Activated CD8-positive, alpha-beta memory T cell treated with anti-CD3 and anti-CD28 coated beads, Interleukin-2, amount 10 ng/mL, durations not matched to agents 7 days and 5 days (primary cell): ENCODE measurements at regions not wholly inside any gene's neighbourhood (a gene's known extent, or its start where the extent isn't known, plus 50 kb on each side); places are given as distances from the start of the nearest gene placed in this dataset.
"Not testable (repeated sequence)": the region's sequence is repeated elsewhere in the genome, so short reads cannot be mapped to it uniquely, and the experiment has no call there.

Experiments used
- ATAC-seq: fragments of 150-1000 bp; cut with Tn5 transposase; one replicate; pipeline ENCODE4 v1.10.0; 2021; ENCODE audit warnings: moderate library complexity
- CTCF ChIA-PET: fragments of 350-600 bp; sonication (Branson Sonifier 250); formaldehyde crosslinking; loops from one replicate; lab custom pipeline; 2021; ENCODE audit warnings: antibody characterized with exemption; lab: Charles Lee
- DNase-seq: peaks from one replicate; pipeline ENCODE4 v3.0.0-alpha.2; 2020
- H3K27ac Mint-ChIP-seq: one replicate; pipeline ENCODE4 v1.8.0; 2021; ENCODE audit warnings: mild to moderate bottlenecking, mixed read lengths
- H3K27me3 Mint-ChIP-seq: one replicate; pipeline ENCODE4 v1.8.0; 2021; ENCODE audit warnings: mixed read lengths
- H3K36me3 Mint-ChIP-seq: one replicate; pipeline ENCODE4 v1.8.0; 2021; ENCODE audit warnings: mild to moderate bottlenecking, mixed read lengths
- H3K4me1 Mint-ChIP-seq: one replicate; pipeline ENCODE4 v1.8.0; 2021; ENCODE audit warnings: mixed read lengths
- H3K4me3 Mint-ChIP-seq: one replicate; pipeline ENCODE4 v1.8.0; 2021; ENCODE audit warnings: mild to moderate bottlenecking, moderate library complexity, mixed read lengths
- H3K9me3 Mint-ChIP-seq: one replicate; pipeline ENCODE4 v1.8.0; 2022; ENCODE audit warnings: low read depth, mixed read lengths

- Mint-ChIP-seq H3K27me3 (peaks cover 25% of the 10 kb centered on the region), H3K9me3 (no peaks in the 10 kb centered on the region), H3K4me1 (no peaks in the 10 kb centered on the region), H3K27ac (no peak overlapping the region), H3K36me3 (no peaks in the 10 kb centered on the region), H3K4me3 (no peak overlapping the region)
- DNase-seq (no peak), ATAC-seq (no peak)
- CTCF ChIA-PET = no interaction called here
Observed at GRCh38 chr19:5290336-5291262, 50.0 kb downstream of the PTPRS start.

GRCh38 chr19:5289060-5289990 lies 51.3 kb downstream of the PTPRS start:
- no peak for ATAC-seq
- no peak overlapping the region for H3K4me3 Mint-ChIP-seq
- H3K36me3 Mint-ChIP-seq = no peaks in the 10 kb centered on the region
- H3K27me3 Mint-ChIP-seq = peaks cover 19% of the 10 kb centered on the region
- no peaks in the 10 kb centered on the region for H3K4me1 Mint-ChIP-seq
- no peak overlapping the region for H3K27ac Mint-ChIP-seq
- DNase-seq = no peak
- CTCF ChIA-PET = no interaction called here
- no peaks in the 10 kb centered on the region for H3K9me3 Mint-ChIP-seq

- ATAC-seq = no peak
- Mint-ChIP-seq H3K27ac (no peak overlapping the region), H3K4me3 (no peak overlapping the region)
Observed at GRCh38 chr19:5288347-5288739, 52.3 kb downstream of the PTPRS start.

GRCh38 chr19:5287066-5287465 lies 53.5 kb downstream of the PTPRS start:
- Mint-ChIP-seq H3K9me3 (no peaks in the 10 kb centered on the region), H3K36me3 (no peaks in the 10 kb centered on the region), H3K27ac (no peak overlapping the region), H3K27me3 (peaks cover 6% of the 10 kb centered on the region), H3K4me1 (no peaks in the 10 kb centered on the region), H3K4me3 (no peak overlapping the region)
- DNase-seq = no peak
- CTCF ChIA-PET = no interaction called here
- ATAC-seq = no peak

More at GRCh38 chr19:5288347-5288739, 52.3 kb downstream of the PTPRS start:
- Mint-ChIP-seq H3K4me1 (no peaks in the 10 kb centered on the region), H3K36me3 (no peaks in the 10 kb centered on the region), H3K9me3 (no peaks in the 10 kb centered on the region), H3K27me3 (peaks cover 12% of the 10 kb centered on the region)
- DNase-seq = no peak
- CTCF ChIA-PET = no interaction called here

- Mint-ChIP-seq H3K4me1 (no peaks in the 10 kb centered on the region), H3K36me3 (no peaks in the 10 kb centered on the region), H3K27me3 (peaks cover 1% of the 10 kb centered on the region), H3K9me3 (no peaks in the 10 kb centered on the region), H3K27ac (no peak overlapping the region), H3K4me3 (no peak overlapping the region)
- CTCF ChIA-PET = no interaction called here
- ATAC-seq = no peak
- DNase-seq = no peak
Observed at GRCh38 chr19:5286465-5287029, 54.1 kb downstream of the PTPRS start.

GRCh38 chr19:5285955-5286354 lies 54.7 kb downstream of the PTPRS start:
- no peaks in the 10 kb centered on the region for H3K36me3 Mint-ChIP-seq
- H3K27ac Mint-ChIP-seq = no peak overlapping the region
- H3K27me3 Mint-ChIP-seq = no peaks in the 10 kb centered on the region
- CTCF ChIA-PET = no interaction called here
- DNase-seq (no peak), ATAC-seq (no peak)
- H3K9me3 Mint-ChIP-seq = no peaks in the 10 kb centered on the region
- H3K4me3 Mint-ChIP-seq = no peak overlapping the region
- H3K4me1 Mint-ChIP-seq = no peaks in the 10 kb centered on the region

- Mint-ChIP-seq H3K27ac (no peak overlapping the region), H3K4me1 (no peaks in the 10 kb centered on the region), H3K9me3 (no peaks in the 10 kb centered on the region), H3K4me3 (no peak overlapping the region), H3K36me3 (no peaks in the 10 kb centered on the region), H3K27me3 (no peaks in the 10 kb centered on the region)
- no peak for DNase-seq
- no peak for ATAC-seq
- CTCF ChIA-PET = no interaction called here
Observed at GRCh38 chr19:5285311-5285710, 55.3 kb downstream of the PTPRS start.

- CTCF ChIA-PET = no interaction called here
- Mint-ChIP-seq H3K4me3 (no peak overlapping the region), H3K36me3 (no peaks in the 10 kb centered on the region), H3K27ac (no peak overlapping the region), H3K27me3 (no peaks in the 10 kb centered on the region), H3K4me1 (no peaks in the 10 kb centered on the region), H3K9me3 (no peaks in the 10 kb centered on the region)
- ATAC-seq (no peak), DNase-seq (no peak)
Observed at GRCh38 chr19:5282901-5283300, 57.7 kb downstream of the PTPRS start.

- Mint-ChIP-seq H3K27me3 (no peaks in the 10 kb centered on the region), H3K36me3 (no peaks in the 10 kb centered on the region), H3K9me3 (no peaks in the 10 kb centered on the region), H3K27ac (no peak overlapping the region), H3K4me3 (no peak overlapping the region), H3K4me1 (no peaks in the 10 kb centered on the region)
- no peak for ATAC-seq
- CTCF ChIA-PET = no interaction called here
- DNase-seq = no peak
Observed at GRCh38 chr19:5281588-5281987, 59.0 kb downstream of the PTPRS start.

- H3K27ac Mint-ChIP-seq, DNase-seq, CTCF ChIA-PET, H3K27me3 Mint-ChIP-seq, H3K4me1 Mint-ChIP-seq, ATAC-seq, H3K4me3 Mint-ChIP-seq, H3K36me3 Mint-ChIP-seq, H3K9me3 Mint-ChIP-seq: not testable (repeated sequence)
Observed at GRCh38 chr19:5275668-5276067, 64.9 kb downstream of the PTPRS start.

- no peaks in the 10 kb centered on the region for H3K9me3 Mint-ChIP-seq
- H3K4me1 Mint-ChIP-seq = no peaks in the 10 kb centered on the region
- no peak overlapping the region for H3K4me3 Mint-ChIP-seq
- H3K36me3 Mint-ChIP-seq = no peaks in the 10 kb centered on the region
- no peak for DNase-seq
- H3K27me3 Mint-ChIP-seq = no peaks in the 10 kb centered on the region
- CTCF ChIA-PET = no interaction called here
- no peak for ATAC-seq
- H3K27ac Mint-ChIP-seq = no peak overlapping the region
Observed at GRCh38 chr19:5273782-5274181, 66.8 kb downstream of the PTPRS start.

GRCh38 chr19:5271145-5271544 lies 69.5 kb downstream of the PTPRS start:
- Mint-ChIP-seq H3K27ac (no peak overlapping the region), H3K27me3 (no peaks in the 10 kb centered on the region), H3K4me3 (no peak overlapping the region), H3K36me3 (no peaks in the 10 kb centered on the region), H3K4me1 (no peaks in the 10 kb centered on the region), H3K9me3 (no peaks in the 10 kb centered on the region)
- CTCF ChIA-PET = no interaction called here
- ATAC-seq (no peak), DNase-seq (no peak)

- Mint-ChIP-seq H3K9me3 (no peaks in the 10 kb centered on the region), H3K36me3 (no peaks in the 10 kb centered on the region), H3K27ac (no peak overlapping the region), H3K27me3 (no peaks in the 10 kb centered on the region), H3K4me1 (no peaks in the 10 kb centered on the region), H3K4me3 (no peak overlapping the region)
- DNase-seq (no peak), ATAC-seq (no peak)
- CTCF ChIA-PET = no interaction called here
Observed at GRCh38 chr19:5269926-5270325, 70.7 kb downstream of the PTPRS start.
